Stimulated activated CD8-positive, alpha-beta memory T cell treated with anti-CD3 and anti-CD28 coated beads, Interleukin-7, amount 100 ng/mL, for 1 hour (primary cell): ENCODE measurements at regions not wholly inside any gene's neighbourhood (a gene's known extent, or its start where the extent isn't known, plus 50 kb on each side); places are given as distances from the start of the nearest gene placed in this dataset.

Source experiments
- DNase-seq, 2 donors: peaks; one replicate each; pipeline ENCODE4 v3.0.0-alpha.2; 2020; ENCODE audit warnings: low read depth in 2 of 2

- DNase-seq: no peak
Observed at GRCh38 chr1:208640295-208640694, 396.1 kb upstream of the PLXNA2 start.

DNA sequence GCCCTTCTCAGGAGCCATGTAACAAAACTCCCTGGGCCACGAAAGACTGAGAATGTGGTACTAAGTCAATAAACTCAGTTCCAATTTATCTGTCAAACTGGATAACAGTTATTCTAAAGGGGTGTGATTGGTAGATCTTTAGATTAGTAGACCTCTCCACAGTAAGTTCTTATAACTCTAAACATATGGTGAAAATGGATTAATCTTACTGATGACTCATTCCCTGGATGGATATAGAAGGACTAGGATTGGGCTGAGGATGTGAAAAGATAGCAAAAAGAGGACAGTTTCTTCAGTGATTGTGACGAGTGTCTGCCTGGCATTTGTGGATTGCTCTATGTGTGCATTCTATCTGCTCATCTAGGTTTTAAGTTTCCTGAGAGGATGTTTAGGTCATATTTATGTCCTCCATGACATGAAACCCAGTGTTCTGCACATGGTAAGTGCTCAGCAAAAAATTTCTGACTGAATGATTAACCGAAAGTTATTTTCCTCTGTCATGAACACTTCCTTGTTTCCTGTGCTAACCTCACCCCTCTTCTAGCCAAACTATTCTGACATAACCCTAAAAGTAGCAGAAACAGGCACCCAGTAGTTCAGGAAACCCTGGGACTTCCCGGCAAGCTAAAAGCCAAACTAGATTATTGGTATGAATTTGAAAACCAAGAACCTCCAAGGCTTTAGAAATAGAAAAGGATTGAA is 397.5 kb upstream of the PLXNA2 start:
- DNase-seq: no peak

DNA sequence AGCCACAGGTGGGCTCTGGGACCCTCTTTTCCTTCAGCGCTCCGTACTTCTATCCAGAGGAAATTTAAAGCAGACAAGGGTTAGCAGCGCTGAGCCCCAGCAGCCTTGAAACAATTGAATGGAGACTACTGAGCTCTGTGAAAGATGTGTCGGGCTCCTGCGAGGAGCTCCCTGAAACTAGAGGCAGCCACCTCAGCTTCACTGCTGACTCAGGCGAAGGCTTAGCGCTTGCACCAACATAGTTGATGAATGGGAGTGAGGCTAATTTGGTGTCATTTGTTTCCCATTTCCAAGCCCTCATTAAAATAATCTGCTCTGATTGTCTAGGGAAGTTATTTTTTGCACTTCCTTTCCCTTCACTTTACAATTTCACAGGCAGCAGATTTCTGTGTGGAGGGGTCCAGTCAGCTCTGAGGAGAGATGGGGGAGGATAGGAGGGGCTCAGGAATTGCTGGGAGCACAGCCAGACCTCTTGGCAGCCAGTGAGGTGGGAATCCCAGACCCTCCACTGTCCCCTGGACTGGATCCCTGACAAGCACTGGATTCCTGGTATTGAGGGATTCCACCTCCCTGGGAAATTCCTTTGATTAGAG is 398.9 kb upstream of the PLXNA2 start:
- no peak for DNase-seq

GRCh38 chr1:208644401-208645160 is 400.4 kb upstream of the PLXNA2 start:
- no peak for DNase-seq

DNA sequence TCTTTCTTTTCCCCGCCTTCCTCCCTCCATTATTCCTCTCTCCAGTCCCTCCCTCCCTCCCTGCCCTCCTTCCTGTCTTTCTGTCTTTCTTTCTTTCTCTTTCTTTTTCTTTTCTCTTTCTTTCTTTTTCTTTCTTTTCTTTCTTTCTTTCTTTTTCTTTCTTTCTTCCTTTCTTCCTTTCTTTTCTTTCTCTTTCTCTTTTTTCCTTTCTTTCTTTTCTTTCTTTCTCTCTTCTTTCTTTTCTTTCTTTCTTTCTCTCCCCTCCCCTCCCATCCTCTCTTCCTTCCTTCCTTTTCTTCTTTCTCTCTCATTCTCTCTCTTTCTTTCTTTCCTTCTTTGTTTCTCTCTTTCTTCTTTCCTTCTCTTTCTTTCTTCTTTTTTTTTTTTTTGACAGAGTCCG is 402.2 kb upstream of the PLXNA2 start:
- no peak for DNase-seq

GRCh38 chr1:208648146-208648545 is 404.0 kb upstream of the PLXNA2 start:
- no peak for DNase-seq

DNA sequence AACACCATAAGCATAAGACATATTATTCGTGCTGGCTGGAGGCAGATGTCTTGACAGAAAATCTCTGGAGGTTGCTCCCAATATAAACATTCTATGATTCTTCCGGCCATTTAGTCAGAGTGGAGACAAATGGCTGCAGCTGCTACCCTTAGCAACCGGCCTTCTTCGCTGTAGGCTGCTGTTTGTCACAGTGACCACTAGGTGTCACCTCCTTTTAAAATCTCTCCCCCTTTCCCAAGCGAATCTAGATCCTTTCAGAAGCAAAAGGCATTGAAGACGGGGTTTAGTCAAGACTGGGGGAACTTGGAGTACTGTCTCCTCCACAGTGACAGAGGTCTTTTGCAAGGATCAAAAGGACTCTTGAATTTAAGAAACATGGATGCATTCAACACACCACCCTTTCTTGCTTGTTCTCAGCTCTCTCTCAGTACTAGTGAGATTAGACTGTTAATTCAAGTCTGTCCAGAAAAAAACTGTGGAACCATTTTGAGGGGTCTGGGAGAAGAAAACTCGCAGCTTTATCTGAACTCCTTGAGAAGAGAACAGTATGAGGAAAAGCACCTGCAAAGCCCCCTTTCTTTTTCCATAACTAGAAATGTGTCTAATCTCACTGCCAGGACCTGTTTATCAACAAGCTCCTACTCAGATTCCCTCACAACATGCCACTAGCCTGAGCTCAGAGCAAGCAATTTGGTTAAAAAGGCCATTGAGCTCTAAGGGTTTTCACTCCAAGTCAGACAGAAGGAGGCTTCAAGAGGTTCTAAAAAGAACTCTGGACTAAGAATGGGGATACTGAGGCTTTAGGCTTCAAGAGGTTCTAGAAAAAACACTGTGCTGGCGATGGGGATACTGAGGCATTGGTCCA is 408.3 kb upstream of the PLXNA2 start:
- DNase-seq: no peak

DNA sequence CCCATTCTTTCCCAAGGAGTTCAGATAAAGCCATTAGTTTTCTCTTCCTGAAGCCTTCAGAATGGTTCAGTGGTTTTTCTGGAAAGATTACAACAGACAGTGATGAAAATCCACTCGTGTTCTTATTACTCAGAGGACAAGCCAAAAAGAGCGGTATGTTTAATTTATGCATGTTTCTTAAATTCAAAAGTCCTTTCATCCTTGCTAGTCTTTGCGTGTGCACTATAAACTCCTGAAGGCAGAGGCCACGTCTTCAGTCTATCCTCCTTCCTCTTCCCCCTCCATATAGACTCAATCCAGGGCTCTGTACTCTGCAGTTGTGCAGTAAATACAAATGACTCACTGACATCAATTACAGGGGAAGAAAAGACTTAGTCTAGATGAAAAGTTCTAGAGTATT is 409.2 kb upstream of the PLXNA2 start:
- DNase-seq: no peak

GRCh38 chr1:208654241-208654640 is 410.1 kb upstream of the PLXNA2 start:
- DNase-seq: no peak

DNA sequence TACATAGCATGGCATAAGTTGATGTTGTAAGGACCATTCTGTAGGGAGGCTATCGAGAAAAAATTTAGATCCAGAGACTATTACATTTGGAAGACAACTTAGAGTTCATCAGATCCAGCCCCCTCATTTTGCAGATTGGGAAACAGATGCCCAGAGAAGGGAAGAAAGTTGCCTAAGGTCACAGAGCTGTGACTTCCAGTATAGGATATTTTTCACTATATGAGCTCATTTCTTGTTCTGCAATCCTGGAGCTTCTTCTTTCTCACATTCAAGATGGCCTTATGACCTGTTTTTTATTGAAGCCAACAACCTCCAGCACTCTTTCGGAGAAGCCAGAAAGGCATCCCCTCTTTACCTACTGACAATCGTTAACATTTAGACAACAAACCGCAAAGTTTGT is 421.8 kb upstream of the PLXNA2 start:
- DNase-seq: no peak

- no peak for DNase-seq
Observed at GRCh38 chr1:208668991-208669390, 424.8 kb upstream of the PLXNA2 start.

DNA sequence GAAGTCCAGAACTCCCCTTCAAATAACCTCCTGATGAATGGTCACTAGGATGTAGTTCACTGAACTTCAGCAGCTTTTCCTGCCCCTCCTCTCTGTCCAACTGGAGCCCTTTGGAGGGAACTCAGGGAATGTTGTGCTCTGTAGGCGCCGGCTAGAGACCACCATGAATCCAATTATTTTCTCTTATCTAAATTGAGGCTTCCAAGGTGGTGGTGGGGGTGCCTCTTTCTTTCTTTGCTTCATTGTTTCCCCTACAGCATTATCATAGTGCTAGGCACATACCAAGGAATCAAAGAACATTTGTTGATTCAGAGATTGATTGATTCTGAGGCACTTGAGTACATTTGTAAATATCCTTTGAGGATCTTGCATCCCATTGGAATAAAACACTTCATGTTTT is 426.6 kb upstream of the PLXNA2 start:
- DNase-seq: no peak

DNA sequence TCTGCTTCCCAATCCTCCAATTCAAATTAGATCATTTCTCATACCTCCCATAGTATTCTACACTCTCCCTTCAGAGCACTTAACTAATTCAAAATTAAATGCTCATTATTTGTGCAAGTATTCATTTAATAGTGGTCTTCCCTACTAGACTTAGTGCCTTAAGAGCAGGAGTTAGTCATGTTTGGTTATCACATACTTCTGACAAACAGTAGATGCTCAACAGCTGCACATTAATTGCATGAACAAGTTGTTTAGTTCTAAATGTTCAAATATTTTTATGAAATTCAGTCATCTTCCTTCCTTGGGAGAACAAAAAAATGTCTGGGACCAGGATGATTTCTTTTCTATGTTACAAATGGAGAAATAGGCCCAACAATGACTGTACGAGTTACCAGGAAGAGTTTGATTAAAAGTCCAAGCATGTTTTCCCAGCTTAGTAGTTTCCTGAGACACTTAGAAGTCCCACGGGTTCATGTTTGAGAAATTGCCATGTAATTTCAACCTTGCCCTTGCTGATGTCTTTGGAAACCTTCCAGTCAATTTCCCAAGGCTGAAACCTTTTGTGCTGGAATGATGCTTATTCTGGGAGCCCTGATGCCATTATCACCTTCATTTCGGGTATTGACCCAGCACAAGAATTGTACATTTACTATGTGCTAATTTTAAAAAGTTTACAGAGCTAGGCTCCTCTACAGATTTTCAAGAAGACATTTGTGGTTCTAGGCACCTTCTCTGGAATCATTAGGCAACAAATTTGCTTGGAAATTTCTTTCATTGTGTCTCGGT is 437.9 kb upstream of the PLXNA2 start:
- no peak for DNase-seq

DNA sequence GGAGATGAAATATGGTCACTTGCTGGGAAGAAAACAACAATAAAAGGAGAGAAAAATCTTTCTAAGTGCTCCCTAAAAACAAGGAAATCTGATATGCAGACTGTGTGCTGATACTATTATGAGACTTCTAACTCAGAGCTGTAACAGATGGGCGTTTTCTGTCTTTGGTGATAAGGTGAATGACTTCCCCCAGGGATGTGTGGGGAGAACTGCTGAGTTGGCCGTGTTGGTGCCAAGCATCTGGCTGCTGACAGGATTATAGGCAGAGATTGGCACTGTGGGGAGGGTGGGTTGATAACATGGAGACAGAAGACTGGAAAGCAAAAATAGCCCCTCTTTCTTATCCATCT is 438.5 kb upstream of the PLXNA2 start:
- DNase-seq: no peak

- no peak for DNase-seq
Observed at GRCh38 chr1:208683141-208683540, 439.0 kb upstream of the PLXNA2 start.

DNA sequence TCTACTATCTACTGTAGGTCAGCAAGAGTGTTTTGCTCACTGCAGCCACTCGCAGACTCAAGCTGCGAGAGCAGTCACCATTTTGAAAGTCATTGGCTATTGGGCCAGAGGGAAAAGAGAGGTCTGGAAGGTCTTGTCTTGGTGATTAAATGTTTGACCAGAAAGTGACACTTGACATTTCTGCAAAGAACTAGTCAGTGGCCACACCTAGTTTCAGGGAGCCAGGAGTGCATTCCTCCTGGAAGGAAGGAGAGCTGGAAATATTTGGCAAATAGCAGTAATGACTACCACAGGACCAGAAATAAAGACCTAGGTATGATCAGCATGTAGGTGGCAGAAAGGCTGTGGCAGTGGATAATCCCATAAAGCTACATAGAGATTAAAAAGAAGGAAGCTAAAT is 440.0 kb upstream of the PLXNA2 start:
- no peak for DNase-seq

DNA sequence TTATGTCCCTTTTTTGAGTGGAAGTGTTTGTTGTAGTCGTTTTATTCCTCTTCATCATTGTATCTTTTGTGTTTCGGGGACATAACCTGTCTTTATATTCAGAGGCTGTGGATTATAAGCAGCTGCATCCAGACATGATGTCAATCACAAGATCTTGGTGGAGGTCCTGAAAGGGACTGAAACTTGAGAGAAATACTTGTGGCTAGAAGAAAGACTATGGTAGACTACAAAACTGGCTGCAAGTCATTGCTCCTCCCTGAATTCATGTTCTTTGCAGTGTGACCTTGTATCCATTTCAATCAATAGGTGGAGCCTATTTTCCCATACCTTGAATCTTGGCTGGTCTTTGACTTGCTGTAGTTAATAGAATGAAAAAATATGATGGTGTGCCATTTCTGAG is 442.4 kb upstream of the PLXNA2 start:
- DNase-seq: no peak

DNA sequence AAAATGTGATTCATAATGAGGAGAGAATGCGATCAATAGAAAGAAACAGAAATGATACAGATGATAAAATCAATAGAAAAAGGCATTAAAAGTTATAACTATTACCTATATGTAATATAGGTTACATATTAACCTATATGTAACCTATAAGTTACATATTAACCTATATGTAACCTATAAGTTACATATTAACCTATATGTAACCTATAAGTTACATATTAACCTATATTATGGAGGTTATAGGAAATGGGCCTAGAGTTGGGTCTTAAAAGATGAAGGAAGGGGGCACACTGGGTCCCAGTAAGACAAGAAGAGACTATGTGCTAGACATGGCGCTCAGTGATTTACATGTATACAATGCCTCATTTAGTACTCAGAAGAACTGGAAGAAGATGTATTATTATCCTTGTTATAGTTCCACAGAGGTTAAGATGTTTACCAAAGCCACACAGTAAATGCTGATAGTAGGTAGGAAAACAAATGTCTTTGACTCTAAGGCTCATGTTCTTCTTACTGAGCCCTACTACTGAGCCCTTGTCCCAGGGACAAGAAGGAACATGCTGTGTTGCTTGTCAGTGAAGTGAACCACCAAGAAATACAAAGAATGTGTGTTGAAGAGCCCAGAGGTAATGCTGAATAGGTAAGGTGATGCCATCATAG is 444.6 kb upstream of the PLXNA2 start:
- DNase-seq: no peak

GRCh38 chr1:208691012-208691411 is 446.8 kb upstream of the PLXNA2 start:
- no peak for DNase-seq

- DNase-seq: no peak
Observed at GRCh38 chr1:208709981-208710380, 465.8 kb upstream of the PLXNA2 start.

GRCh38 chr1:208714323-208714722 is 470.1 kb upstream of the PLXNA2 start:
- DNase-seq: no peak
